Renal cortex interstitium (tissue), 11 donors: ENCODE measurements at regions not wholly inside any gene's neighbourhood (a gene's known extent, or its start where the extent isn't known, plus 50 kb on each side); places are given as distances from the start of the nearest gene placed in this dataset.

Experiments
- DNase-seq, 11 donors: peaks; one replicate each; pipeline ENCODE4 v3.0.0-alpha.2; 2013; ENCODE audit warnings: low read depth in 9 of 11, low spot score in 4 of 11; ENCODE audit errors: extremely low read depth in 1 of 11

DNA sequence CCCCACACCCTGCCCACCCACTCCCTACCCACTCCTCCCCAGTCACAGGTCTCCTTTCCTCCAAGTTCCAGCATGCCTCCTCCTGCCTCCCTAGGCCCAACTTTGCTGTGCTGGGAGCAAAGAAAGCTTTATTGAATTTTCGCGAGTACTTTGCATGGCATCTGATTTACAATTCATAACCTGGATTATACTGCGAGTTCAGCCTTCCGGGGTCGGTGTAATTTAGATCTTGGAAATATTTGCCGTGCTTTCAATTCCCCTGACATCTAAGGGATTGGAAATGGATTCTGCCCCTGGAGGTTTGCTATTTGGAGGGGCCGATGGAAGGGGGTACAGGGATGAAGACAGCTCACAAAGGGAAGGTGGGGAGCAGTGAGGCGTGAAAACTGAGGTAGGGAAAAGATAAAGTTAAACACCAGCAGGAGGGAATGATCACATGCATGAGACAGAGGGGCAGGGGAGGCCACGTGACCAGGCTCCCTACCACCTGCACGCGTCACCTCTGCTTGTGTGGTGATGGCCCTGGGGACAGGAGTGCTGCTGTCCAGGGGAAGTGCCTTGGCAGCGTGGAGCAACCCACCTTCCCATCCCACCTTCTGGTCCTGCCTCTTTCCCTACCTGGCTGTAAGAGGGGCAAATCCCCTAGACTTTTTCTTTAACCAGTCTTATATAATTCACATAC lies 132.3 kb upstream of the RPL38 start:
- DNase-seq = no peak

DNA sequence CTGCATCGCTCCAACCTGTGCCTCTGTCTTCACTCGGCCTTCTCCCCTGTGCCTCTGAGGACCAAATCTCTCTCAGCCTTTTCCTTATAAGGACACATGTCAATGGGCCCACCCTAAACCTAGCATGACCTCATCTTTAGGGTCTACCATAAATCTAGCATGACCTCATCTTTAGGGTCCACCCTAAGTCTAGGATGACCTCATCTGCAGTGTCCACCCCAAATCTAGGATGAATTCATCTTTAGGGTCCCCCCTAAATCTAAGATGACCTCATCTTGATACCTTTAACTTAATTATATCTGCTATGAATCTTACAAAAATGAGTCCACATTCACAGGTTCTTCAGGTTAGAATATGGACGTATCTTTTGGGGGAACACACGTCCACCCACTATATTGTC lies 131.1 kb upstream of the RPL38 start:
- DNase-seq = no peak

DNA sequence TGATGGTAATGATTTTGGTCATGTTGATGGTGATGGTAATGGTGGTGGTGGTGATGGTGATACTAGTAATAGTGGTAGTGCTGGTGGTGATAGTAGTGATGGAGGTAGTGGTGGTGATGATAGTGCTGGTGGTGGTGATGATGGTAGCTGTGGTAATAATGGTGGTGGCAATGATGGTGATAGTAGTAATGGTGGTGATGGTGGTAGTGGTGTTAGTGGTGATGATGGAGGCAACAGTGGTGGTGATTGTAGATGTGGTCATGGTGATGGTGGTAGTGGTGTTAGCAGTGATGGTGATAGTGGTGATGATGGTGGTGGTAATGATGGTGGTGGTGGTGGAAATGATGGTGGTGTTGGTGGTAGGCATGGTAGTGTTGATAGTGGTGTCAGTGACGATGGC lies 127.0 kb upstream of the RPL38 start:
- DNase-seq = no peak

DNA sequence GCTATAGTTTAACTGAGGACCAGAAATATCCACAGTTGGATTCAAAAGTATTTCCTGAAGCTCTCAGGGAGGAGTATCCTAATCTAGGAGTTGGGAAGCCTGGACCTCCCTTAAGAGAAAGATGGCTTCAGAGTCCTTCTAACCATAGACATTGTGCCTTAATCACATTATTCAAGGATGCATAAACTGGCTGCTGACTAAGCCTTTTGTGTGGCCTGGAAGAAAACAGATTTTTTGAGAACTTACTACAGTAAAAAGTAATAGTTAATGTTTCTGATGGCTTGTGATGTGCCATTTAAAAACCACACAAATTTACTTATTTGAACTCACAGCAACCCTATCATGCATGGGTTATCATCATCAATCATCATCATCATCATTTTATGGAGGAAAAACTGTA lies 126.2 kb upstream of the RPL38 start:
- DNase-seq = no peak

DNA sequence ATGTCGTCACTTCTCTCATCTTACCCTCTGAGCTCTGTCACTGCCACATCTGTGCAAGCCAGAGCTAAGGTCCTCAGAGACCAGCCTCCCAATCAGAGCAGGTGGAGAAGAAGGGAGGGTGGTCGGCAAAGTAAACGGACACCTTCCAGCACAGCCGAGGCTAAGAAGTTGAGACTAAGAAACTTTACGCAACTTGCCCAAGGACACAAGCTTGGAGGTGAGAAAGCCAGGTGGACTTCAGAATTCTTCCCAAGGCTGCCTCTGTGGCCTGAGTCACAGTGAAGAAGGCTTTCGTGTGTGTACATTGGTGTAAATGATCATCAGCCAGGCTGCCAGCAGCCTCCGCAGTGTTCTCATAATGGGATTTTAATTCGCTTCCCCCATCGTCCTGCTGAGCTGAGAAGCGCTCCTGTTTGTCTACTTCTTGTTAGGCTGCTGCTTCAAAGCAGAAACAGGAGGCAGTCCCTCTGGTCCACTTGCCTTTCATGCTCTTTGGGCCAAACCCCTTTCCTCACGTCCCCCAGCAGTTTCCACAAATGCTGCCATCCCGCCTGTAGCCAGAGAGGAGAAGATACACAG lies 125.0 kb upstream of the RPL38 start:
- no peak for DNase-seq

DNA sequence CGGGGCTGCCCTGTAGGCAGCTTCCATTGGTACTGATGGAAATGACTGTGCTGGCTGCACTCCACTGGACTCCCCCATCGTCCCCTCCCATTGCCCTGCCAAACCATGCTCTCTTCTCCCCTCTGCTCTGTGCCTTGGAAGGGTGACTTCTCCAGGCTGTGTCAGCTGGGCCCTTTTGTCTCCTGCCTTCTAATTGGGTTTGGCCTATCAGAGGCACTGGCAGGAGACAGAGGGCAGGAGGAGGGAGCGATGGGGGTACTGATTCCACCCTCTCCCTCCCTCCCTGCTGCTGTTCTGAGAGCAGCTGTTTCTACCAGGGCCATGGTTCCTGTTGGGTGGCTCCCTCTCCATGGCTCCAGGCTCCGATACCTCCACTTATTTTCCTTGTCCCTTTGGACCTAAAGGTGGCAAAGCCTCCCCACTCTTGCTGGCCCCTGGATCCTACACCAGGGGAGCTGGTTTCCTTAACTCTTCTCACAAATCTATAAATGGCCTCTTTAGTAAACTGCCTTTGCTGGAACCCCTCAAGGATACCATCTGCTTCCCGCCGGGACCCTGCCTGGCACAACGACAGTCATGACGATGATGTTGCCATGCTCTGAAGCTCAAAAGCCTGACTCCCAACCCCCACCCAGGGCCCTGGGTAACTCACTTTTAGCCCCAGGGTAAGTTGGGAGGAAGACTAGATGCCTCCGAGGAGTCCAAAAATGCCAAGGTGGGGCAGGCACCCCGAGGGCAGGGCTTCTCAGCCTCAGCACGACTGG lies 123.8 kb upstream of the RPL38 start:
- no peak for DNase-seq

DNA sequence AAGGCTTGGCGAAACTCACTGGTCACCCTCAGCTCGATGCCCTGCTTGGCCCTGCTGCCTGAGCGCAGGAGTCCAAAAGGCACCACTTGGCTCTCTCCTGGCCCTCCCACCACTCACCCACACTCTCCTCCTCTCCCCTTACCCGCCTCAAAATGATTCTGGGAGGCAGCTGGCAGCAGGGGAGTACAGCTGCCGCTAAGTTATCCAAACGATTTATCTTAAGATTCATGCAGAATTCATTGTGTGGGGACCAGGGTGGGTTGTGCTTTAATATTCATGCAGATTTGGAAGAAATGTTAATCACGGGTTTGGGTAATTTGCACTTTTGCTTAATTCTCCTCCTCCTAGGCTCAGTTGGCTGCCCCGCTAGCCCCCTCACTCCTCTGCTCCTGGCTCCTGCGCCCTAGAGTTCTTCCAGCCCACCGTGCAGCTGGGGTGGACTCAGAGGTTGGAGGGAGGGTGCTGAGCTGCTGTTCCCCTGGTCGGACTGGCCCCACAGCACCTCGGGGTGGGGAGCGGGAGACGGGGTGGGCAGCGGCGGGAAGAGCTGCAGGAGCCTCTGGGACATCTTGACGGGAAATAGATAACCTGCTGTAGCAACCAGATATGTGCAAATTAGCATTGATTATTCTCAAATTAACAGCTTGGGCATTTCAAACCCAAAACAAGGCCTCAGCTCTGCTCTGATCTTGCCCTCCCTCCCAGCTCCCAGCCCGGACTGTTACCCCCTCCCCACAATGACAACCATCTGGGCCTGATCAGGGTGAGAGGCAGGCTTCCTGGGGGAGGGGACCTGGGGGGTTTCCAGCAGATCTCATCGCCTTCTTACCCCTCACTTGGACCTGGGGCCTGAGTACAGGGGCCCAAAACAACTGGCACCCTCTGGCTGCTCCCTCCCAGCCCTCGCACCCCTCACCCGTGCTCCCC lies 122.6 kb upstream of the RPL38 start:
- DNase-seq = no peak

DNA sequence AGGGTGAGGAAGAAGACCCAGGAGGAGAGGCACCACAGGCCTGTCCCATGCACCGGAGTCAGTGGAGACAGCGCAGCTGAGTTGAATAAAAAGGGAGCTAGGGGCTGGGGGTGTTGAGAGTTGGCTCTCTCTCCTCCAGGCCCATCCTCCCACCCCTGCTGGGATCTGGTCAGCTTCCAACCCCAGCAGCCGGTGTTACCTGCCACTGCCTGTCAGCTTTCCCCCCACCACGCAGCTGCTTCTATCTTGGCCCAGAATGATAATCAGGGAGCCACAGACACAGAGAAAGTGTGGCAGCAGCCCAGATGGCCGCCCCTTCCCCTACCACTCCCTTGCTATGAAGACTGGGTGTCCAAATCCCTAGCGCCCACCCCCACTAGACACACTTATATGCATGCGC lies 120.6 kb upstream of the RPL38 start:
- DNase-seq = no peak

DNA sequence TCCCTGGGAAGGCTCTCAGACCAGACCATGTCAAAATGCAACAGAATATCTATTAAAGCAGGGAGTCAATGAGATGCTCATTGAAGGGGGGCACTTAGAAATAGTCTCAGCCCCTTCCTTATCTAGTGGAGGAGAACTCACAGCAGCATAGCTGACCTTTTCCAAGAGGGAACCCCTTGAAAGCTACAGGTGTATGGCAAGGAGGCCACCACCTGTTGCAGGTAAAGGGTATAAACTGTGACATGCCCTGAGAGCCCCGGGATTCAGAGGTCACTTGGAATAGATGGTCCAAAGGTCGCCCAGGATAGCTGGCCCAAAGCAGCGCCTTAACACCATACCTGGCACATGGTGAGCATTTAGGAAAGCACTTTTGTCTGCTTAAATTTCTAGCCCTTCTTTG lies 120.2 kb upstream of the RPL38 start:
- no peak for DNase-seq

DNA sequence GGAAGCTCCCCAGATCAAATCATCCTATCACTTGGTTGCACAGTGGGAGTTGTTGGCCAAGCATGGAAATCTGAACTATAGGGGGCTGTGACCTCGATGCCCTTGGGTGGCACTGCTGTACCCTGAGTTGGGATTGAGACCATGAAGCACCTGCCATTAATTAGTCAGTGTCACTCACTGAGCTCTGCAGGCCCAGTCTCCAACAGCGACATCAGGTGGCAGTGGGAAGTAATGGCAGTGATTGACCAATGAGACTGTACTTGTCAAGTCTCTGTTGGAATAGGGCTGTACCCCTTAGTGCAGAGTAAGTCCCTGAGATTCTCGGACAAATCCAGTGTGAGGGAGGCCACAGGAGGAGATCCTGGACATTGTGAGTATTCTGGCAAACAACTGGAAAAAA lies 118.0 kb upstream of the RPL38 start:
- DNase-seq = no peak

DNA sequence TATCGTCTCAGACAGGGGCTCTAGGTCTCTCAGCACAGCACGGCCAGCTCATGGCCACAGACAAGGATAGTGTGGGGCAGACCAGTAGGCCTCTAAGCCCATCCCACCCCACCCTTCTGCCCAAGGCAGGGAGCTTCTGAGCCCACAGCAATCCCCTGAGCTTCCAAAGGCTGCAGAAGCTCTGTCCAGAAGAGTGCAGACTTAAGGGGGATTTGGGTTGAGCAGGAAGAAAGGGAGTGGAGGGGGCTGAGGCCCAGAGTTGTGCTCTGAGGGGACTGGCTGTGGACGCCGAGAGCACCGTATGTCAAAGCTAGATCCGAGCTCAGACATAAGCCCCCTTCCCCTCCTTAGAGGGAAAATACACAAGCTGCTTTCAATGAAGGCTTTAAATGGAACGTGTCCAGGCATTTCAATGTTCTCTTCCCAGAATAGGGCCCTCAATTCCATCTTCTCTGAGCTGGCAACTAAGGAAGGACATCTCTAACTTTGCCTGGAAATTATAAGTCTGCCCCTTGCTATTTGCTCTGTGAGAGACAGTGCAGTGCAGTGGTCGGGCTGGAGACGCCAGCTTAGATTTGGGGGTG lies 116.4 kb upstream of the RPL38 start:
- DNase-seq = no peak

DNA sequence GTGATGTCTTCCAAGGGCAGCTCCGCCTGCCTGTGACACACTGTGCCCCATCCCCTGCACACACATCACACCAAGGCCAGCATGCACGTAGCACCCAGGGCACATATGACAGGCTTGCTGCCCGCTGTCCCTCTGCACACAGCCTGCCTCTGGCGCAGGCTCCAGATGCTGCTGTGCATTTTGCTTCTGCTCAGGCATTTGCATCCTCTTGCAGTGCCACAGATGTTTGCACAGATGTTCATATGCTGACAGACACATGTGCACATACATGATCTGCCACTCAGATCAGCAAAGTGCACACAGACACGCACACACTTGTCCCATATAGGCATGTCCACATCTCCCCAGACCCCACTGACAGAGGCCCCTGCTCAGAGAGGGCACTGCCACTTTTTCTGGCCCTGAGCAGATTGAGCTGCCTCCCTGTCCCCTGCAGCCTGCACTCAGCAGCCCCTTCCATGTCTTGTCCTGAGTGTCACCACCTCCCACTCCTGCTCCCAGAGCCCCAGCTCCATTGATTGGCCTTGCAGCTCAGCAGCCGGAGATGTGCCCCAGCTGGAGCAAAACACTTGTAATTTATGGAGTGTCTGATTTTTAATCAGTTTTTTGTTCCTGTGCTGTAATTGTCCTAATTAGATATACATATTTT lies 115.1 kb upstream of the RPL38 start:
- DNase-seq = no peak

DNA sequence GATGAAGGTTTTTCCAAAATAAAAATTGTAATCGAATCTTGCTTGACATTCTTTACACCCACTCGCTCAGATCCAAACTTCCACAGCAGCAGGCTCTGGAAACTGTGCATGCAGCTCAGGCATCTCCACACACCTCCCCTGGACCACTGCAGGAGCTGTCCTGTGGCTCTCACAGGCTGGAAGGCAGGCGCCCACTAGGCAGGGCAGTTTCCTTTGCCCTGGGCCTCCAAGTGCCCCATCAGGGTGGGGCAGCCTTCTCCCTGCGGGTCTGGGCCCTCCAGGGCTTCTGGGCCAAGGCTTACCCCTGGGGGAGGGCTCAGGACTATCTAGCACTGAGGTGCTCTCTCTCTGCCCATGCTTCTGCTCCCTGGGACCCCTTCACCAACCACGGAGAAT lies 114.5 kb upstream of the RPL38 start:
- DNase-seq = no peak

DNA sequence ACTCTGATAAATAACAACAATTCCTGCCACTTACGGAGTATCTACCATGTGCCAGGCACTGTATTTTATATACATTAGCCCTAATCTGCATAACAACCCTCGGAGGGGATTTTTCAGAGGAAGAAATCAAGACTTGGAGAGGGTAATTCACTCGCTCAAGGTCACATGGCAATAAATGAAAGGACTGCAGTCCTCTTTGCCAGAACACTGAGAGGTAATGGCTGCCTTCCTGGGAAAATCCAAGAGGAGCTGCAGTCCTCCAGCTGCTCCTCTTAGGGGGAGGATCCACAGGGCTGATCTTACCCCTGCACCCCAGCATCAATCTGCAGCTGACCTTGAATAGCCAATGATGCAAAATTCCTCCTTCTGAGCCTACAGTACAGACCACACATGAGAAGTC lies 114.1 kb upstream of the RPL38 start:
- no peak for DNase-seq

DNA sequence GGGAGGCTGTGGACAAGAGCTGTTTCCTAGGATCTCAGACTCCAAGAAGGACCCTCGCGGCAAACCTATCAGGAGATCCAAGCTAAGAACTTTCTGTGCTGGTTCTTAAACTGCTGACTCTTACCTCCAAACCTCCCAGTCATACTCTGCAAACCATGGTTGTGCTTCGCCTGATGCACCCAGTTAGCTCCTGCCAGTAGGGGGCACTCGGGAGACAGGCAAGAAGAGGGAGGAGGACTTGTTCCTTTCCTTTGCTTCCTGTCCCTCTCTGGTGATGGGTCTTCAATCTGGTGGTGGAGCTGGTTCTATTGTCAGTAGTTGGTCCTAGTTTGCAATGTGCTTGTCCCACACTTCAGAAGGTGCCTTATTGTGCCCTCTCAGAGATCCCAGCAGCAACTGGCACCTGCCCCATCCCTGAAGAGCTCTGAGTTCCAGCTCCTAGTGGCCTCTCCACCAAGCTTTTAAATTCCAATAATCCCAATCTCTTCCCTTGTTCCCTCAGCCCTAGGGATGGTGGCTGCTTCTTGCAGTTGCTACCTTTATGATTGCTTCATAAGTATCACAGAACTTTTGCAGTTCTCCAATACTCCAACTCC lies 113.5 kb upstream of the RPL38 start:
- no peak for DNase-seq

DNA sequence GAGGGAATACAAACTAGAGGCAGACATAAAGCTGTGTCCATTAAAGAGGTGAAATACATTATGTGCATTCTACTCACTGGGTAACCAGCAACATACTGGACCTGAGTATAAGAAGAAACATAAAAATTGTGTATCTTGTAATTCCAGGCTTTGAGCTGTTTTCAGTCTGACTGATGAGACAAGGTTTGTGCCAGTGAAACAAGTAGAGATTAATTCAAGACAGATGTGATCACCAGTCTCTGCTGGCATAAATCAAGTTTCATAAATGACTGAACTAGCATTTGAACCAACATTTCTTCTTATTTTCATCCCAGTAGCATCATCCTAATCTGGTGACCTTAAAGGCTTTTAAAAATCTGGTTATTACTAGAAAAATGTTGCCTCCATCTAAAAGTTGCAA lies 108.8 kb upstream of the RPL38 start:
- DNase-seq = no peak

DNA sequence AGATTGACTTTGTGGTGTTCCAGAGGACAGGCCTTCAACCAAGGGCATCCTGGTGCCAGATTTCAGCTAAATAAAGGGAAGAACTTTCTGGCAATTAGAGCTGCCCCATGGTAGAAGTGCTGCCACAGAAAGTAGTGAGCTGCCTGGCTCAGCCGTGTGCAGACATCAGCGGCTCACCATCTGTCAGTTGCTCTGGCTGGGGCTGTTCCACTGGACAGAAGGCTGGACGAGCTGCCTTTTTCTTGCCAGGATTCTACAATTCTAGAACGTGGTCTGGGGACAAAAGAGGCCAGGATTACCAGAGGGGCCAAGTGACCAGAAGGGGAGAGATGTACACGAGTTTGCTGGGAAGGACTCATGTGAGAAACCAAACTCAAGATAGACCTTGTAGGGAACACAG lies 107.0 kb upstream of the RPL38 start:
- DNase-seq = no peak

DNA sequence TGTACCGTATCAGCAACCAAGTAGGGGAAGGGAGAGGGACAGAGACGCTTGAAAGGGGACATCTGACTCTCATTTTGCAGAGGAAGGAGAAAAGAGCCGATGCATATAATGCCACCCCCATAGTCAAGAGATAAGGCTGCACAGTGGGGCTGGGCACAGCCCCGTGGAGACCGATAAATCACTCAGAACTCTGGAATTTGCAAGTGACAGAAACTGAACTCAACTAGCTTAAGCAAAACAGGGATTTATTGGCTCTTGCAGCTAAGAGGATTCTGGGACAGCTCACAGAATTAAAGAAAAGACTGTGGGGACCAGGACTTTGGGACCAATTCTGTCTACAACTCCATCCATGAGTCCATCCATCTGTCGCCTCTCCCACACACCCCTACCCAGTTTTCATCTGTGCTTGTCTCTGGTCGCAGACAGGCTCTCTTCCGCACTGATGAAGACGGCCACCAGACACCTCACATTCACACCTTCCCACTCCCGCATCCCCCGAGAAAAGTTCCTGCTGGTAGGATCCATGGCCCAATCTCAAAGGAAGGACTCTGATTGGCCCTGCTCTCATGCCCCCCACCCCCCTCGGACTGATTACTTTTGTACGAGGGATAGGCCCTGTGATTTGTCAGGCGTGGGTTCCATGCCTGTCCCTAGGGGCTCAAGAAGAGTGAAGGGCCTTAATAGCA lies 105.9 kb upstream of the RPL38 start:
- DNase-seq = no peak
